ENCODE measurements at regions not wholly inside any gene's neighbourhood (a gene's known extent, or its start where the extent isn't known, plus 50 kb on each side); places are given as distances from the start of the nearest gene placed in this dataset.
"Not testable (repeated sequence)": the region's sequence is repeated elsewhere in the genome, so short reads cannot be mapped to it uniquely, and the experiment has no call there.

- DNase-seq: not testable (repeated sequence)
These were observed 112.9 kb downstream of the VEGFA start for GRCh38 chr6:43882690-43883448.

DNA sequence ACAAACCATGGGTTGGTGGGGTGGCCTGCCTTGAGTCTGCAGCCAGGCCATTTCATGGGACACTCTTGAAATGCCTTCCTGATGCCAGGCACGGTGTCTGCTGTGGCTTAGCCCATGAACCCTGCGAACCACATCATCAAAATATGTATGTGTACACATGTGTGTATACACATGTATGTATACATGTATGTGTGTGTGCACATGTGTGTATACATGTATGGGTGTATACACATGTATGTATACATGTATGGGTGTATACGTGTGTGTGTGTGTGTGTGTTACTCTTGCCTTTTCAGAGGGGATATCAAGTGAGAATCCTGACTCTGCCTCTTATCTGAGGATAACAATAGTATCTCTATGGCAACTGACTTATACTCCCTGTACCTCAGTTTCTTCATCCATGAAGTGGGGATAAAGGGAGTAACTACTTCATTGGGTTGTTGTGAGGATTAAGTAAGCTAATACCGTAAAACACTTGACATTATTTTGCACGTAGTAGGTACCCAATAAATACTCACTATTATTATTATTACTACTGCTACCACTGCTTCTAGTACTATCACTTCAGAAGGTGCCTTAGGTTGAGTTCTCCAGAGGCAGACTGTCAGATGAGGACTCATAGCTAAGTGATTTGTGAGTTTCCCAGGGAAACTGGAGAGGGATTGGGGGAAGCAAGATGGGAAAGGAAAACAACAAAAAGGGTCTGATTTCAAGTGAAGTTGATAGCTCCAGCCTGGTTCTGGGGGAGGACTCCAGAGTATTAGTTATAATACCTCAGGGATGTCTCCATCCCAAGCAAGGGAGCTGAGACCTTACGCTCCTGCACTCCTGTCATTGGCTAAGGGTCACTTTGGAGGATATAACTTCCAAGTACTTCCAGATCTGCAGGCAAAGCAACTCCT, 110.5 kb downstream of the VEGFA start:
- DNase-seq: no peak

DNA sequence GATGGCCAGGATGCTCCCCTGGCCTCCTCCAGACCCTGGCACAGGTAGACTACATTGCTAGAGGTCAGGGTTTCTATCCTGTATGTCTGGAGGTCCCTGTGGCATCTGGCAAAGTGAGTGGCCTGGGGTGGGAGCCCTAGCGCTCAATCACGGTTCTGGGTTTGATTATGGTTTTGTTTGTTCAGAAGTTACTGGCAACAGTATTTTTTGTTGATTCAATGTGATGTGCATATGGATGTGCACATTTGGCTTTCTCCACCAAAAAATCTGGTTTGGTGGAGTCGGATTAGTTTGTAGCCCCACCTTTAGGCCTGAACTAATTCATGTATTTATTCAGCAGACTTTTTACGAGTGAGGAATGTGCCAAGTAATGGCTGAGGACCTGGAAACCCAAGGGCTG, 109.7 kb downstream of the VEGFA start:
- no peak for DNase-seq

DNA sequence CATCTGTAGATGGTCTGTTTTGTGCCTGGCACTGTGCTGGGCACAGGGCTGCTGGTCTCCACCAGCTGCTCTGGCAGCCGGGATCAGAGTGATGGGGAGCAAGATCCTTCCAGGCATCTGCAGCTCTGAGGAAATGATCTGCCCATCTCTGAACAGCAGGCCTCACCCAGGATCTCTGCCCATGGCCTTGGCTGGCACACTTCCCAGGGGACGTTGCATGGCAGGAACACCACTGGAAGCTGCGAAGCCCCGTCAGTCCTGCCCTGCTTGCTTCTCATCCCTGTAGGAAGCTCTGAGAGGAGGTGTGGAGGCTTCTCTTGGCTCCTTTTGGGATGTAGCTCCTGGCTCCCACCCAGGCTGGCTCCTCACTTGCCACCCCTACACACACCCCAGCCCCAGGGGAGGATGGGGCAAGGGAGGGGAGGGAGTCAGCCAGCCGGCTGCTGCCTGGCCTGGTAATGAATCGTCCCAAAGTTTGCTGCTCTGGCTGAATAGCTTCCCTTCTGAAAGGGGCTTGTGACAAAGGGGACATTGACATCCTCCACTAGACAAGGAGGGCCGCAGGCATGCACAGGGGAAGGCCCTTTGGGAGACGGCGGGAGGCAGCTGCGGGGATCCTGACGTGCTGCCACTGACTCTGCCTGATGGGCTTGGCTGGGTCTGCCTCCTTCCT, 108.9 kb downstream of the VEGFA start:
- peak; percentile 30 to 72 for DNase-seq

- DNase-seq: no peak
These were observed 108.2 kb downstream of the VEGFA start for GRCh38 chr6:43878127-43878634.

DNA sequence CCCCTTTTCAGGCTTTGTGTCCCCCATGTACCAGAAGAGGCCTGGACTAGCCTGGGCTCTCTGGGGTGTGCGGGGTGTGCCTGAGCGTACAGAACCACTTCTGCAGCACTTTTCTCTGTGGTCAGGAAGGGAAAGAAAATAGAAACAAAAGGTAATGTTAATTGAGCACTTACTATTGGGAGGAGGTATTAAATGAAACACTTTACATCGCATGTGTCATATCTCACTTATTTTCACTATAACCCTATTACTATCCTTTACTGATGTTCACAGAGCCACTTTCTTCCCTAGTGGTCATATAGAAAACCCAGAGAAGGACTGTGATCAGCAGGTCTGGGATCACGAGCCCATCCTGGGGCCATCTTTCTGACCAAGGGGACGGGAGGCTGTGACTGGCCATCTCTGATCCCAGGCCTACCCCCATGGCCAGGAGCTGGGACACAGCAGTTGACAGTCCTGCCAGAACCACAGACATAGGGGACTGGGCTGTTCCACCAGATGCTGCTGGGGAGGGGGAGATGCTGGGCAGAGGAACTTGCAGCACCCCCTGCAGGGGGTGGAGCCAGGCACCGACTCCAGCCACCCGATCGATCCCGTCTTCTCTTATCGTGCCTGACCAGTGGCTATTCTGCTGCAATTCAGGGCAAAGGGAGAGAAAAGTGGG, 107.6 kb downstream of the VEGFA start:
- no peak for DNase-seq

- no peak for DNase-seq
These were observed 107.0 kb downstream of the VEGFA start for GRCh38 chr6:43877036-43877435.

DNA sequence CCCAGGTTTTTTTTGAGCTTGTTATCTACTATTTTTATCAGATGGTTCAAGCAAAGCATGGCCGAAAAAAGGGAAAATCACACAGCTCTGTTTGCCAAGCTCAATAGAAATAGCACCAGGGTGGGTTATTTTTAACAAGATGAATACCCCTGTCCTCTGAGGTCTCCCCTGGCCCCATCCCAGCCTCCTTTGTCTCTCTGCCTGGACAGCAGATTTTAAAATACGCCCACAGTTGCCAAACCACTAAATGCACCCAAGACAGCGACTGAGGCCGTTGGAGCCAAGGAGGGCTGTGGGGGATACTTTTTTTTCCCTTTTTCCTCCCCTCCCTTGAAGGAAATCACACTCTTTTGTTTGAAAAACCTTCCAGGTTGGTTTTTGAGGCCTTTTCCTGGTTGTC, 106.6 kb downstream of the VEGFA start:
- DNase-seq: no peak

DNA sequence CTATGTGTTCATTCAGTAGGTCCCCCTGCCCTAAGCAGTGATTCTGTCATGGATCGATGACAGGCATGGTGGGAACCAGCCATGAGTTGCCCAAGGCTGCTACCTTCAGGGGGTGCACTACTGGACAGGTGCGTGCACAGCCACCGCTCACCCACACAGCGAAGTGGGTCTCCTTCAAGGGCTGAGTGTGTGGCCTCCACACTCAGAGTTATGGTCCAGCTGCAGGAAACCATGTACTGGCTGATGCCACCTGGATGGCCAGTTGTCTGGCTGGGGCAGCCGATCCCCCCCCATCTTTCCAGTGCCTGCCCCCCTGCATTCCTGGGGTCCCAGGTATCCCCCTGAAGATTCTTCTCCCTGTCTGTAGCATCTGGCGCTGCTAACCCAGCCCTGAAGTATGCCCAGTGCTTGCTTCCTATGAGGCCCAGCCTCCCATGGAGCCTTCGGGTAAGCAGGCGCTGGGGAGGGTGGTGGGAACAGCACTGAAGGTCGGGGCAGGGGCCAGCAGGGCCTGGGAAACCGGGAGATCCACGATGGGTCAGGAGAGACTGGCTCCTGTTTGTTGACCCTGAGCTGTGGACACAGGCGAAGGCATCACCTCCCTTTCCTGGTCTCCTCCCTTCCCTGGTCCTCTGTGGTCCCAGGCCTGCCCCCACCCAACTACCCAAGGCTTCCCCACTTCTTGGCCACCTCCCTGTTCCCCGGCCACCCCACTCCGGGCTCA, 106.0 kb downstream of the VEGFA start:
- no peak for DNase-seq

DNA sequence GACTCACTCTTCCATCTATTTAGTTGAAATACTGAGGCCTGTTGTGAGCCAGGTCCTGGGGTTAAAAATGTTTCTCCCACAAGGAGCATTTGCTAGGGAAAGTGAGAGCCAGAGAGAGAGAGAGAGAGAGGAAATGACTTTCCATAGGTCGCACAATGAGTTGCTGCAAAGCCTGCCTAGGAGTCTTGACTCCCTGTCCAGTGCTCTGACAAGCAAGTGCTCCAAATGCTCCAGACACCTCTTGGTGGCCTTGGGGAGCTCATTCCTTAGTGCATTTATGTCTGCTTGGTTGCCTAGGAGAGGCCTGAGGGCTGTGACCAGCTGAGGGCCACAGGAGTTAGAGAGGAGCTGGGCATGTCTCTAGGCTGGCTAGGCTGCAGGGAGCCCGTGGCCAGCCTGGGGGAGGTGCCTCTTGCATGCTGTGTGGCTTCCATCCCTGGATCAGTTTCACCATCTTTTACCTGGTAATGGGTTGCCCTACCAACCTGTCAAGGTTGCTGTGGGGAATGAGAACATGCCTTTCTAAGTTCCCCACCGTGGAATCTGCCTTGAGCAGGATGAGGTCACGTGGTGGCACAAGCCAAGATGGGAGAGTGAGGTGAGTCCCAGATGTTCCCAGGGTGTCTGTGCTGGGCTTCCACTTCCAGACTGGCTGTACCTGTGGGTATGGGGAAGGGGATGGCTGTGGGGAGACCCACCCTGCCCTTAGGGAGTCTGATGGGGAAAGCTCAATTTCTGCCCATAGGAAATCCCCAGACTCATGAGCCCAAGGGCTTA, 105.0 kb downstream of the VEGFA start:
- DNase-seq: no peak

- no peak for DNase-seq
These were observed 104.0 kb downstream of the VEGFA start for GRCh38 chr6:43873806-43874714.

- no peak for DNase-seq
These were observed 101.9 kb downstream of the VEGFA start for GRCh38 chr6:43871933-43872332.

DNA sequence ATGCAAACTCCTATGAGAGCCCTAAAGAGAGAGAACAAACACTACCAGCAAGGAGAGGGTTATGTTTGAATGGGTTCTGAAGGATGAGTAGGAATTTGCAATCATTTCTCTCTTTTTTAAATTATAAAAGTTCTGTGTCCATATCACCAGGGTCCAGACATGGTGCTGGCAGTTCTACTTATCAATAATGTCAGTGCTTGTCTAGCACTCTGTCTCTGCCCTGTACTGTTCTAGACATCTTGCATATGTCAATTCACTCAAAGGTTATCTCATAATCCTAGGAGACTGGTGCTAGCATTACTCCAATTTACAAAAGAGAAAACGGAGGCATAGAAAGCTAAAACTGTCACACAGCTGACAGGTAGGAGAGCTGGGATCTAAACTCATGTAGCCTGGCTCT, 101.3 kb downstream of the VEGFA start:
- no peak for DNase-seq

DNA sequence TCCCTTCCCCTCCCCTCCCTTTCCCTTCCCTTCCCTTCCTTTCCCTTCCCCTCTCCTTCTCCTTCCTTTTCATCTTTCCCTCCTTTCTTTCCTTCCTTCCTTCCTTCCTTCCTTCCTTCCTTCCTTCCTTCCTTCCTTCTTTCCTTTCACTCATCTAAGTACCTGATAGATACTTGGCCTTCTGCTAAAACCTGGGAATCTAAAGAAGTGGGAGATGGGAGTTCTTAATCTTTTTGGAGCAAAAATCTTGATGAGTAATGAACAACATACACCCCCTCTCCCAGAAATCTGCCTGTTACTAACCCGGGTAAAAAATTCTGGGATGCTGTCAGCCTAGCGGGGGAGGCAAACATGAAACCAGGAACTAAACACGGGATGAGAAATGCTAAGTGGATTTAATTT, 100.7 kb downstream of the VEGFA start:
- DNase-seq: no peak

DNA sequence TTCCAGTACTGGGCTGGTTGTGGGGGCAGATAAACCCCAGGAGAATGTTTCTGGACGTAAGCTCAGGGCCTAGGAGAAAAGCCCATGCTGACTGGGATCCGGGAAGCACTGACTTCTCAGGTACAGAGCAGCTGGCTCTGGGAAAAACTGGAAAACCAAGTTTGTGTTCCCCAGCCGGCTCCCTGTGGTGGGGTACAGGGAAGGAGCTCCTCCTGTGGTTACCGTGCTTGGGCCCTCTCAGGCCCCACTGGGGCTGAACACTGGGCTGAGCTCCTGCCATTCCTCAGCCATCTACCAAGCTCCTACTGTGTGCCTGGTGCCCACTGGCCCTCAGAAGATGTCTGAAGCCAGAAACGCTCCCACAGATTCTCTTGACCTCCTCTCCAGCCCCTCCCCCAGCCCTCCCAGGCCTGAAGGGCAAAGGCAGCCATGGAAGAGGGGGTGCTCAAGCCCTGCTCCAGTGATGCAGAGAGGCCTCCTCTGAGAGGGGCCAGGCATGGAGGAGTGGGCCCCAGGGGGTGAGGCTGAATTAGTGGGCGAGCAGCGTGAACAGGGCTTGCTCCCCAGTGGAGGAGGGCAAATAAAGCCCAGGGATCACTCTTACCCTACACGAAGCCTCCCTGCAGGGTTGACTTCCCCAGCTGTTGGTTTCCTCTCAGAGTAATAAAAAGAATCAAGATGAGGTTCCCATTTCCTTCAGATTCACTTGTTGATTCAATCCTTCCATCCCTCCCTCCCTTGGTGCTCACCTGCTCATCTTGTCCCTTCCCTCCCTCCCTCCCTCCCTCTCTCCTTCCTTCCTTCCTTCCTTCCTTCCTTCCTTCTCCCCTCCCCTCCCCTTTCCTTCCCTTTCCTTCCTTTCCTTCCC, 100.0 kb downstream of the VEGFA start:
- DNase-seq: no peak

DNA sequence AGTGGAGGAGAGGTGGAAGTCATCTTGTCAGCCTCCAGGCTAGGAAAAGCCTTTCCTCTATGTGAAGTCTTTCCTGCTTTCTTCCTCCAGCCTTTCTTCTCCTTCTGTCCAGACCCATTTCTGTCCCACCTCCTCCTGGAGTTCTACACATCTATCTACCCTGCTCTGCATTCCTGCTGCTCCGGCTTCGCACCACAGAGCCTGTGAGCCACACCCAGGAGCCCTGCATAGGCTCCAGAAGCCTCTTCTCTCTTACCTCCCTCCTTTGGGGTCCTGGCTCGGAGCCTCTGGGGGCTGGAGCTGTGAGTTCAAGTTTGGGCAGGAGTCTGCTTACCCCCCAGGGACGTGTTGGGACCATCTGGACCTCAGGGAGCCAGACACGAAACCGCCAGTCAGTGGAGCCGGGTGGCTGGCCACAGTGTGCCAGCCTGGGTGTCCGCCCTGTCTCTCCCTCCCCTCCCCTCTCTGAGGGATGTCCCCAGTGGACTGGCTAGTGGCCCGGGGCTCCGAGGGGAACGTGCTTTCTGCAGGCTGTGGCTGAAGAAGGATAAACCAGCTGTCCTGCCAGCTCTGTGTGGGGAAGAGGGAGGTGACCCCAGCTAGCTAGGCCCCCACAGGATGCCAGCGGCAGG, 99.2 kb downstream of the VEGFA start:
- no peak for DNase-seq

DNA sequence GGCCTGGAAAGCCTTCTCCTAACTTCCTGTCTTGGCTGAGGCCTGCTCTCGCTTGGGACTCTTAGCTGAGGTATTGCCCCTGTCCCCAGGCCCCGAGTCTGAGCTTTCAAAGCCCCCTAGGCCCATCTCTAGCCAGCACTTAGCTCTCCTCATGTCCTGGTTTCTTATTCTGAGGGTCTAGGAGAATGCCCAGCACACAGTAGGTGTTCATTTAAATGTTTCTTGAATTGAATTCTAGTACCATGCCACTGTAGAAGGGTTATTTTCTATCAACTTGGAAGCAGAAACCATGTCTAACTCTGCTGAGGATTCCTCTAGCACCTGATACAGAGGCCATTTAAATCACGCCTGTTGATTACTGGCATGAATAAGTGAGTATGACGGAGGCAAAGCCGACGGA, 98.5 kb downstream of the VEGFA start:
- no peak for DNase-seq

DNA sequence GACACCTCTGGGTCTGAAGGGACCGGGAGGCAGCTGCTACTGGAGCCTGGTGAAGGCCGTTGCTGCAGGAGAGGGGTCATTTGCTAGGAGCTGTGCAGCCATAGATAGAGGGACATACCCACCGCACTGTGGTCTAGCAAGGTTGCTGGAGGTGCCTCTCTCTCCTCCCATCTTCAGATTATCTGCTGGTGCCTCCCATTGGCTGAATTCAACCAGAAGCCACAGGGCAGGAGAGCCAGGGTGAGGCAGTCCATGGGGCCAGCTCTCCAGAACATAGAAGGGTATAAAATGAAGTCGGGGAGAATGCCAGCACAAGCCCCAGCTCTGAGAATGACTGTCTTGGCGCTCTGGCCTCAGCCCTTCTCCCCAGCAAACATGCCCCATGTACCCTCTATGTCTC, 98.0 kb downstream of the VEGFA start:
- no peak for DNase-seq

DNA sequence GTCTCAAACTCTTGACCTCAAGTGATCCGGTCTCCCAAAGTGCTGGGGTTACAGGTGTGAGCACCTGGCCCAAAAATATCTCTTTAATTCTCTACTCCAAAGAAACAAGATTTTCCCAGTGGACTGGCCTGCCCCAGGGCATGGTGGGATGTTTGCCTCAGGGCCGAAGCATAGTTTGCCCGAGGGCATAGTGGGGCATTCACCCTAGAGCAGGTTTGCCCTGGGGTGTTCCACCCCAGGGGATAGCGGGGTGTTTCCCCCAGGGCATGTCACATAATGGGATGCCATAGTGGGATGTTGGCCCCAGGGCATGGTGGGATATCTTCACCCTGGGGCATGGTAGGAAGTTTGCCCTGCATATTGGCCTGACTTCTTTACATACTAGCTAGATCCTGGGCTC, 97.2 kb downstream of the VEGFA start:
- no peak for DNase-seq
